DOHH2 (cell line): ENCODE measurements at regions not wholly inside any gene's neighbourhood (a gene's known extent, or its start where the extent isn't known, plus 50 kb on each side); places are given as distances from the start of the nearest gene placed in this dataset.

Experiments
- H3F3A ChIP-seq: fragments of 200-600 bp; sonication (generic), shearing (Covaris generic); 2 replicates; pipeline ENCODE4 v1.6.0; 2016; ENCODE audit warnings: antibody characterized with exemption, mild to moderate bottlenecking; ENCODE audit not compliant: control insufficient read depth, insufficient read depth
- H3K27ac ChIP-seq: fragments of 200-600 bp; sonication (generic); 2 replicates; pipeline ENCODE4 v1.5.1; 2014; ENCODE audit warnings: low read depth, mild to moderate bottlenecking, low read length, moderate library complexity
- H3K27me3 ChIP-seq: fragments of 200-600 bp; sonication (generic); 2 replicates; pipeline ENCODE4 v1.6.1; 2014; ENCODE audit warnings: mild to moderate bottlenecking, low read length, mixed read lengths; ENCODE audit not compliant: control insufficient read depth
- H3K36me3 ChIP-seq: fragments of 200-600 bp; sonication (generic); 2 replicates; pipeline ENCODE4 v1.6.1; 2014; ENCODE audit warnings: mild to moderate bottlenecking, low read length, moderate library complexity, mixed read lengths; ENCODE audit not compliant: control insufficient read depth
- H3K4me1 ChIP-seq: fragments of 200-600 bp; sonication (generic); 2 replicates; pipeline ENCODE4 v1.6.1; 2014; ENCODE audit warnings: mild to moderate bottlenecking, low read length, mixed read lengths; ENCODE audit not compliant: control insufficient read depth
- H3K4me2 ChIP-seq: fragments of 200-600 bp; sonication (generic); 2 replicates; pipeline ENCODE4 v1.6.0; 2014; ENCODE audit warnings: mild to moderate bottlenecking, low read length, moderate library complexity
- H3K4me3 ChIP-seq: fragments of 200-600 bp; sonication (generic); 2 replicates; pipeline ENCODE4 v1.5.1; 2014; ENCODE audit warnings: mild to moderate bottlenecking, low read length, mixed read lengths
- H3K79me2 ChIP-seq: fragments of 200-600 bp; sonication (generic); 2 replicates; pipeline ENCODE4 v1.6.1; 2014; ENCODE audit warnings: mild to moderate bottlenecking, low read length, mixed read lengths; ENCODE audit not compliant: control insufficient read depth
- H3K9me2 ChIP-seq: fragments of 200-600 bp; sonication (generic); replicated peaks from 2 replicates; pipeline ENCODE4 v1.6.1; 2014; ENCODE audit warnings: mild to moderate bottlenecking, low read length, mixed read lengths; ENCODE audit not compliant: control insufficient read depth
- H3K9me3 ChIP-seq: fragments of 200-600 bp; sonication (generic); 2 replicates; pipeline ENCODE4 v1.6.1; 2014; ENCODE audit warnings: antibody characterized with exemption, low read length, mixed read lengths; ENCODE audit not compliant: control insufficient read depth, insufficient read depth
- H4K20me1 ChIP-seq: fragments of 200-600 bp; sonication (generic); 2 replicates; pipeline ENCODE4 v1.6.0; 2014; ENCODE audit warnings: low read depth, mild to moderate bottlenecking, antibody characterized with exemption, low read length, moderate library complexity; ENCODE audit not compliant: control insufficient read depth, insufficient read depth
- CTCF ChIP-seq: fragments of 200-600 bp; sonication (generic); IDR thresholded peaks from one replicate; pipeline ENCODE4 v1.5.1; 2014; ENCODE audit warnings: antibody characterized with exemption, mild to moderate bottlenecking, low read depth, low read length; ENCODE audit not compliant: poor library complexity, severe bottlenecking
- EZH2phosphoT487 ChIP-seq: fragments of 200-600 bp; sonication (generic); IDR thresholded peaks from 2 replicates; pipeline ENCODE4 v1.6.1; 2017; ENCODE audit warnings: borderline replicate concordance, mild to moderate bottlenecking, antibody characterized with exemption, low read length, moderate library complexity, mixed read lengths

GRCh38 chr21:24705201-24705600, 902.1 kb downstream of the MRPL39 start:
- Histone ChIP-seq H3K27ac (no peak overlapping the region), H3K4me2 (no peak overlapping the region), H3K4me1 (no peaks in the 10 kb centered on the region), H3K27me3 (no peaks in the 10 kb centered on the region), H3K4me3 (no peak overlapping the region), H3F3A (no peaks in the 10 kb centered on the region), H4K20me1 (no peaks in the 10 kb centered on the region), H3K36me3 (no peaks in the 10 kb centered on the region), H3K79me2 (no peaks in the 10 kb centered on the region), H3K9me3 (no peaks in the 10 kb centered on the region), H3K9me2 (no peaks in the 10 kb centered on the region)
- TF ChIP-seq EZH2phosphoT487 (no peak), CTCF (no peak)

DNA sequence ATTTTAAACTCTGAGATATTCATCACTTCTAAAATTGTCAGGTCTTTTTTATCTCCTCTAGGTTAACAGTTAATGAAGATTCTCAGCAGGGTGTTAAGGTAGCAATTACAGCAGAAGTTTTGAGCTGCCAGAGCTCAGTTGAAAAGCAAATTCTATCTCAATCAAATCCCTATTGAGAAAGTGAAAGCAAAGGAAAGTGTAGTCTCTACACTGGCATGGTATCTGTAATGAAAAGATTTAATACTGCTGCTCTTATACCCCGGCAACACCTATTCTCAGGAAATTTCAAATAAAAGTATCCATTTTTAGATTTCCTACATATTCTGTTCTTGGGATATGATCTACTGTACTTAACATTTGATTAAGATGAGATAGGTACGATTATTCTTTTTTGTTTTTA, 913.5 kb downstream of the MRPL39 start:
- no peaks in the 10 kb centered on the region for H3K79me2 ChIP-seq
- H3K4me2 ChIP-seq, result no peak overlapping the region
- no peak overlapping the region for H3K4me3 ChIP-seq
- no peaks in the 10 kb centered on the region for H3K9me3 ChIP-seq
- H3K36me3 ChIP-seq, result no peaks in the 10 kb centered on the region
- no peak for TF ChIP-seq EZH2phosphoT487
- no peak for TF ChIP-seq CTCF
- no peaks in the 10 kb centered on the region for H3K9me2 ChIP-seq
- no peaks in the 10 kb centered on the region for H3K4me1 ChIP-seq
- H3F3A ChIP-seq, result no peaks in the 10 kb centered on the region
- H3K27ac ChIP-seq, result no peak overlapping the region
- H3K27me3 ChIP-seq, result no peaks in the 10 kb centered on the region
- no peaks in the 10 kb centered on the region for H4K20me1 ChIP-seq

DNA sequence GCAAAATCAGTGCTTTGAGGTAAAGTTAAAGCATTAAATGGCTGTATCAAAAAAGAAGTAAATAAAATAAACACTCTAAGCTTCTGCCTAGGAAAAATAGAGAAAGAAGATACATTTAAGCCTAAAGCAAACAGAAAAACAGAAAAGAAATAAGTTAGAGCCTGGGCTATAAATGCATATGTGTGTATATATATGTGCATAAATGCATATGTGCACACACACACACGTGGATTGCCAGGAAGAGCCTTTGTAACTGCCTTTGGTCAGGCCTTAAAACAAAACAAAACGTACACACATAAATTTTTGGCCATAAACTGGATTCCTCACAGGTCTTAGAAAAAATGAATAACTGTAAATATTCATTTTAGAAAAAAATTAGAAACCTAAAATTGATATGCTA, 925.8 kb downstream of the MRPL39 start:
- Histone ChIP-seq H3K27ac (no peak overlapping the region), H3F3A (no peaks in the 10 kb centered on the region), H3K4me1 (no peaks in the 10 kb centered on the region), H3K4me3 (no peak overlapping the region), H3K79me2 (no peaks in the 10 kb centered on the region), H3K9me3 (no peaks in the 10 kb centered on the region), H3K27me3 (no peaks in the 10 kb centered on the region), H3K9me2 (no peaks in the 10 kb centered on the region), H3K36me3 (no peaks in the 10 kb centered on the region), H4K20me1 (no peaks in the 10 kb centered on the region), H3K4me2 (no peak overlapping the region)
- TF ChIP-seq CTCF (no peak), EZH2phosphoT487 (no peak)

DNA sequence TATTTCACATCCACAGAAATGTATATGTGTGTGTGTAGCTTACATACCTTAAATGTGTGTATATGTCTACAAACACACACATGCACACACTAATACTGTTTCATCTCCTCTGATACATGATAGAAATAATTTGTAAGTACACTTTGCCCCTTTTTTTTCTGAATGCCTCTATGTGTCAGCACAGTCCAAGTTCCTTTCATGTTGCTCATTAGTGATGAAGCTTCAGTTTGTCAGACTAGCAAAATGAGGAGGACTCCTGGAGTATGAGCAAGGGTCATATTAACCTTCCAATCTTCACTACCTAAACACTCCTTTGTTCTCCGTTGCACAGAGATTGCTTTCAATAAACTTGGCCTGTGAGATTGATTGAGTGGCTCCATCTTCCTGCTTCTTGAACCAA, 935.4 kb downstream of the MRPL39 start:
- H3K4me3 ChIP-seq, result no peak overlapping the region
- H3K79me2 ChIP-seq, result no peaks in the 10 kb centered on the region
- H4K20me1 ChIP-seq, result no peaks in the 10 kb centered on the region
- H3K9me2 ChIP-seq, result no peaks in the 10 kb centered on the region
- no peaks in the 10 kb centered on the region for H3K9me3 ChIP-seq
- no peaks in the 10 kb centered on the region for H3K36me3 ChIP-seq
- no peak overlapping the region for H3K27ac ChIP-seq
- TF ChIP-seq CTCF (no peak), EZH2phosphoT487 (no peak)
- H3F3A ChIP-seq, result no peaks in the 10 kb centered on the region
- H3K27me3 ChIP-seq, result no peaks in the 10 kb centered on the region
- H3K4me2 ChIP-seq, result no peak overlapping the region
- H3K4me1 ChIP-seq, result no peaks in the 10 kb centered on the region
